Epithelial cell of esophagus (primary cell): ENCODE measurements at regions not wholly inside any gene's neighbourhood (a gene's known extent, or its start where the extent isn't known, plus 50 kb on each side); places are given as distances from the start of the nearest gene placed in this dataset.

Experiments used
- DNase-seq: peaks from one replicate; pipeline ENCODE4 v3.0.0; 2010; ENCODE audit warnings: low read depth
- H3K4me3 ChIP-seq: 2 replicates; pipeline ENCODE4 v1.5.1; 2011; ENCODE audit warnings: mild to moderate bottlenecking, low read length, control low read depth
- CTCF ChIP-seq: IDR thresholded peaks from 2 replicates; pipeline ENCODE4 v1.5.1; 2011; ENCODE audit warnings: low read depth, mild to moderate bottlenecking, low read length, control low read depth, inconsistent platforms; ENCODE audit not compliant: insufficient read depth; ENCODE audit errors: missing control alignments

GRCh38 chr10:131824371-131825149 lies 76.2 kb upstream of the PPP2R2D start:
- no peak overlapping the region for H3K4me3 ChIP-seq
- DNase-seq, result no peak
- TF ChIP-seq CTCF, result no peak

DNA sequence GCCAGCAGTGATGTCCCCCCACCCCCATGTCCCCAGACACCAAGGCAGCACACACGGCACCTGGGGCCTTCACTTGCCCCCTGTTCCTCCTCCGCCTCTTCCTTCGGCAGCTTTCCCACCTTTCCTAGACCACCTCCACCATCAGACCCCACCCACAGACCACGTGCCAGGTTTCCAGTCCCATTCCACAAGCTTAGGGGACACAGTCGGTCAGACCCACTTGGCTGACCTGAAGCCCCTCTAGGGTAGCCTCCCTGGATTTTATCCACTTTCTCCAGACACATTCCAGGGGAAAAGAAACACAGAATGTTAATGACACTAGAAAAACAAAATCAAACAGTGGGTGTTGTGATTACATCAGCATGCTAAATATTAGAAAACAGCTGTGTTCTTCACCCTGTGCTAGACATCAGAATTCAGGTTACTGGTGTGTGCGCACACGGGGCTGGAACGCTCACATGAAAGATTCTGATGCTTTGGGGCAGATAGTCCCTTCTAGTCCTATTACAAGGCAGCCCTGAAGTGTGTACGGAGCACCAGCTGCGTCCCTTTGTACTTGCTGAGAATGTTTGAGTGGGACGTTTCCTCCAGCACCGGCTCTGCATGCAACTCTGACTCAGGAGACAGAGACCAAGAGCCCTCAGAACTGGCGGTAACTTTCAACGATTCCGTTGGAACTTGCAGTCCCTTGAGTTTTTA lies 75.5 kb upstream of the PPP2R2D start:
- no peak overlapping the region for H3K4me3 ChIP-seq
- TF ChIP-seq CTCF, result no peak
- DNase-seq, result no peak

GRCh38 chr10:131825960-131826650 lies 74.7 kb upstream of the PPP2R2D start:
- TF ChIP-seq CTCF, result no peak
- DNase-seq, result no peak
- no peak overlapping the region for H3K4me3 ChIP-seq

DNA sequence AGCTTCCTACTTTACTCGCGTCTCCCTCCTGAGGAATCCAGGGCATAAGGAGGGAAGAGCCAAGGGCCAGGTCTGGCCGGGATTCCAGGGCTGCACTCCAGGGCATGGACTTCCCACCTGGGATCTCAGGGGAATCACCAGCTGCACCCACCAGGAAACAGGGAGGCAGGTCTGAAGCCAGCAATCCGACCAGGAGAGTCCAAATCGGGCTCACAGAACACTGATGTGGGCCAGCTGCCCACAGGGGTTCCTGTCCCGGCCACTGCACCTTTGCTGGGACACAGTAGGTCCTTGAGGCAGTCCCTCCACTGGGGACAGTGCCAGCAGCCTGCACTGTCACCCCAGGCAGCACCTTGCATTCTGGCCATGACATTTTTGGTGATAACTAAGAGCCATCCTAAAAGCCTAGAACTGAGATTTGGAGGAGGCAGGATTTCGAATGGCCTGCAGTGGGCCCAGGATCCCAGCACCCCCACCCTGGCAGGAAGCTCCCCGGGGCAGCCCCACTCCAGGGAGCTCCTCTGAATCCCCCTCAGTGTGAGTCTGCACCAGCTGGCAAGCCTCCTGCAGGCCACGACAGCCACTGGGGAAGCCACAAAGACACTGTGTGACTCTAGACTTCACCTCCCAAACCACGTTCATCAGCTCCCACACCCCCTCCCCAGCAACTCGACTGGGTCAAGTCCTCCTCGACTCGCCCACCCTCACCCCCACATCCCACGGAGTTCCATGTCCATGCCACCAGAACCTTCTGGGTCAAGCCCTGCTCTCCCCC lies 71.5 kb upstream of the PPP2R2D start:
- no peak overlapping the region for H3K4me3 ChIP-seq
- no peak for DNase-seq
- TF ChIP-seq CTCF, result no peak

DNA sequence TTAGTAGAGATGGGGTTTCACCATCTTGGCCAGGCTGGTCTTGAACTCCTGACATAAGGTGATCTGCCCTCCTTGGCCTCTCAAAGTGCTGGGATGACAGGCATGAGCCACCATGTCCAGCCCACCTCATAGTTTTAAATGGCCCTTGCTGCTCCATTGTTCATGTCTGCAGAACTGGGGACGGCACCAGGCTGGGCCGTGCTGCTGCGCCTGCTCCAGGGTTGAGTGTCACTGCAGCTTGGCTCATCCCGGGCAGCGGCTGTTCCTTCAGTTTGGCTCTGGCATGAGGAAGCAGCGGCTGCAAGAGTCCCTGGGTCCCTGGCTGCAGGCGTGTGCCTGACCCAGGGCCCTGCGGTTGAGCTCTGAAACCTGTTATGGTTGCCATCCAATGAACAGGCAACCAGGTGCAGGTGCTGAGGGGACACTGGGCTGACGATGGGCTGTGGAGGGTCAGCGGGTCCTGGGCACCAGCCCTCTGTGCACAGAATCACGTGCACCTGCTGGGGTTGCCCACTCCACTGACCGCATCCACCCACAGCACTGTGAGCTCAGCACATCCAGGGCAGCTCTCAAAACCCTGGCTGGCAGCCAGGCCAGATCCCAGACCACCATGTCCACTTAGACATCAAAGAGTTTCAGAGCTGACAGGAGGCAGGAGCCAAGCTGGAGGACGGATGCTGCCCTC lies 70.2 kb upstream of the PPP2R2D start:
- TF ChIP-seq CTCF, result no peak
- DNase-seq, result no peak

DNA sequence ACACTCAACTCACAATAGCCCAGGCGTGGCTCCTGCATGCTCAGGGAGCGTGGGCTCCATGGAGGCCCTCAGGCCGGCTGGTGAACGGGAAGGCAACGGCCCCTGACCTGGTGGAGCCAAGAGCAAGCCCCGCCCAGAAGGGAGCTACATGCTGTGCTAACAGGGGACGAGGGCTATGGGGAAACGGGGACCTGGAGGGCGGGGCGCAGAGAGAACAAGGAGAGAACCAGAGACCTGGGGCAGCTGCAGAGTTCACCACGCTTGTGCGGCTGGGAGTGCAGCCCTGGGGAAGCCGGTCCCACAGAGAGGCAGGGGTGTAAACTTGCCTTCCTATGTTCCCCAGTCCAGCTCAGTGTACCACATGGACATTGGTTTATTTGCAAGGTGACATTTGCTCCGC lies 69.2 kb upstream of the PPP2R2D start:
- H3K4me3 ChIP-seq, result no peak overlapping the region
- TF ChIP-seq CTCF, result no peak
- DNase-seq, result no peak

More for the DNA sequence above, 70.2 kb upstream of the PPP2R2D start:
- H3K4me3 ChIP-seq, result no peak overlapping the region
